ACHN (cell line): ENCODE measurements at regions not wholly inside any gene's neighbourhood (a gene's known extent, or its start where the extent isn't known, plus 50 kb on each side); places are given as distances from the start of the nearest gene placed in this dataset.
"Not testable (repeated sequence)": the region's sequence is repeated elsewhere in the genome, so short reads cannot be mapped to it uniquely, and the experiment has no call there.

ENCODE experiments used
- DNase-seq: peaks from one replicate; pipeline ENCODE4 v3.0.0-alpha.2; 2015
- in situ Hi-C: cut with HindIII; loops from 2 replicates; pipeline ENCODE4 v1.10.0; 2017; ENCODE audit warnings: low sequenced_read_pairs, low pct_ligation_motif_present, low pct_unique_long_range_greater_than_20kb

DNA sequence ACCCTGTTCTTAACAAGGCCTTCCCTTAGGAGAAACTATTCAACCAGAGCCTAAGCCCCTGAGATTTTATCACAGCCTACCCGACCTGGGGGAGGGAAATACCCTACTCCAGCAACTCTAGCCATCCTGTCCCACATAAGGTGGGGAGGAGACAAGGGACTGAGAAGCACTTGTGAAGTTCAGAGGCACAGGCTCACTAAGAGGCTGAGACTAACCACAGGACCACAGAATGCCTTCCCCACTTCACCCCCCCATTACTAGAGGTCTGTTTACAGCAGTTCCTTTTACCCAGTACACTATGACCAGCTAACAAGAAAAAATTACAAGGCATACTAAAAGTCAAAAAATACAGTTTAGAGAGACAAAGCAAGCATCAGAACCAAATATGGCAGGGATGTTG lies 86.8 kb downstream of the TEX35 start:
- DNase-seq = no peak
- in situ Hi-C loops = no loop called here

DNA sequence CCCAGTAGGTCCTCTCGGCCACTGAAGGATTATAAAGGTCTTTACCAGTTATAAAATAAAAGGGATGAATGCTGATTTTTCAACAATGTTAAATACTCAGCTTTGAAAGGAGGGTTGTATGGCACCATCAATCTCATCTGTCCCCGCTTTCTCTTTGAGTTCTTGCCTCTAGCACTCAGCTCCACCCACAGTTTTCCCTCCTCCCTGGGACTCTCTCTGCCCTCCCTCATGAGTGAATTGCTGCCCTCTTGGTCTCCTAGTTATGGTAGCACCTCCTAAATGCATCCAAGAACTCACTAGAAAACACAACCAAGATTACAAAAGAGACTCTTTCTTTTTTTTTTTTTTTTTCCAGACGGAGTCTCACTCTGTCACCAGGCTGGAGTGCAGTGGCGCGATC lies 91.0 kb downstream of the TEX35 start:
- in situ Hi-C loops = no loop called here
- no peak for DNase-seq

DNA sequence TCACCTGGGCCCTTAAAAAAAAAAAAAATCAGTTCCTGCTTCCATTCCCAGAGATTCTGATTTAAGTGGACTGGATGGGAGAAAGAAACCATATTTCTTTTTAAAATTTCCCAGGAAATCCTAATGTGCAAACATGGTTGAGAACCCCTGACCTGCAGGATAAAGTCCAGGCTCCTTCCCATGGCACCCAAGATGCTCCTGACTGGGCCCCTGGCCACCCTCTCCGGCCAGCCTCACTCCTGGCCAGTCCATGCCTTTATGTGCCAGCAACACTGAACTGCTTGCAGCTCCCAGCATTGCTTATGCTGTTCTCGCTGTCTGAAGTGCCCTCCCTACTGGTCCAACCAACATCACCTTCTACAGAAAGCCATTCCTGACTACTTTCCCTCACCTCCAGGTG lies 93.9 kb downstream of the TEX35 start:
- in situ Hi-C loops = no loop called here

DNA sequence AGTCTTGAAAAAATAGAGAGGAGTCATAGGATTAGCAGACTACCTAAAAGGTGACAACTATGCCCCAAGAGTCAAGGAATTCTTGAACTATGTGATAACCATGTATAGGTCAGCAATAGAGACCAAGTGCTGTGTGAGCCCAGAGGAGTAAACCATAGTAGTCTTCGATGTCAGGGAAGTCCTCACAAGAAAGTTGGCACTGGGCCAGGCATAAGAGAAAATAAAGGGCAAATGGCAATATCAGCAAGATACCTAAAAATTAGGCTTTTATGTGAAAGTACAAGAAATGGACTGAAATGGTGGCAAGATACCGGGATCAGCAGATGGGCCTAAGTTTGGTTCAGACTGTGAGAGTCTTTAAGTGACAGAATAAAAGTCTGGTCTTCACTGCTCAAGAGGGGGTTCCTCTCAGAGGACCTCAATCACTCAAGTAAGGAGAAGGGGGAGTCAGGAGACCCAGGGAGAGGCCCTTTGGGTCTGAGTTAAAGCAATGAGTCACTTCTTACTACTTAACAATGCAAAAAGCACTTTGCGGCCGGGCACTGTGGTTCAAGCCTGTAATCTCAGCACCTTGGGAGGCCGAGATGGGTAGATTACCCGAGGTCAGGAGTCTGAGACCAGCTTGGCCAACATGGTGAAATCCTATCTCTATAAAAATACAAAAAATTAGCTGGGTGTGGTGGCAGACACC lies 95.0 kb downstream of the TEX35 start:
- DNase-seq = no peak
- in situ Hi-C loops = no loop called here

More for the DNA sequence above, 93.9 kb downstream of the TEX35 start:
- DNase-seq = no peak

DNA sequence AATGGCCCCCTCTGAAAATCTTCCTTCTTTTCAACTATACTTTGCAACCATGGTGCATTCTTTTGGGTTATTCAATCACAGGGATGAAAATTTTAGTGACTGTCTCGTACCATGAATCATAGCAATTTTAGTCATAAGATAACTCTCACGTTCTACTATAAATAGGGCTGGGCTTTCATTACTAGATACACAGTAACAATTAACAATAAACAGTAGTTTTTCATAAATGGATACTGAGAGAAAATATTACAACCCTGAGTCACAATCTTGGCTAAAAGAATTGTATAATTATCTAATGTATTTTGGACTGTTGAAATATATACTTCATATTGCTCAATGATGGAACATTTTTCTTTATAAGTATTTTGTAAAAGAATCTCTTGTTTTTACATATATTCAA lies 96.1 kb downstream of the TEX35 start:
- in situ Hi-C loops = no loop called here
- DNase-seq = no peak

DNA sequence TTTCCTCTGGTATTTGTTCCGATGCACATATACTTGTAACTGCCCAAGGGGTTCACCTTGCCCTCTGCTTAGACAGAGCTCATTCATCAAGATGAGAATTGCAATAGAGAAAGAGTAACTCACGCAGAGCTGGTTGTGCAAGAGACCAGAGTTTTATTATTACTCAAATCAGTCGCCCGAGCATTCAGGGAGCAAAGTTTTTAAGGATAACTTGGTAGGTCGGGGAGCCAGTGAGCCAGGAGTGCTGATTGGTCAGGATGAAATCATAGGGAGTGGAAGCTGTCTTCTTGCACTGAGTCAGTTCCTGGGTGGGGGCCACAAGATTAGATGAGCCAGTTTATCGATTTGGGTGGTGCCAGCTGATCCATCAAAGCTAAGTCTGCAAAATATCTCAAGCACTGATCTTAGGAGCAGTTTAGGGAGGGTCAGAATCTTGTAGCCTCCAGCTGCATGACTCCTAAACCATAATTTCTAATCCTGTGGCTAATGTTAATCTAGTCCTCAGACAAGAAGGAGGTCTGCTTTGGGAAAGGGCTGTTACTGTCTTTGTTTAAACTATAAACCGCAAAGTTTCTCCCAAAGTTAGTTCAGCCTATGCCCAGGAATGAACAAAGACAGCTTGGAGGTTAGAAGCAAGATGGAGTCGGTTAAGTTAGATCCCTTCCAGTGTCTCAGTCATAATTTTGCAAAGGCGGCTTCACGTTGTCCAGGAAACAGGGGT lies 97.9 kb downstream of the TEX35 start:
- DNase-seq, in situ Hi-C loops: not testable (repeated sequence)

DNA sequence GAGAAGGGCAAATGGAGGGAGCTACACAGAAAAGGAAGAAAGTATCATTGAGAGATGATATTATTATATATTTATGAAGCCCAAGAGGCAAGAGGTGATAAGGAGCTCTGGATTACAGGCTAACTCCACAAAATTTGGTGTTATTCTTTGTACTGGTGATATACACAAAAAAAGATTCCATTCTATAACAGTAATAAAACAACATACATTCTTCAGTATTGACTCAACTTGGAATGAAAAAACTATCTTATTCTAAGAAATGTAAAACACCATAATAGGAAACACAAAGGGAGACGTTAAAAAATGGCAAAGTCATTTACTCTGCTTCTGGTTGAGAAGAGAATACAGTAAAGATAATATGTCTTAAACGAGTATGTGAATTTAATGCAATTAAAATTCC lies 99.4 kb downstream of the TEX35 start:
- in situ Hi-C loops = no loop called here
- DNase-seq = no peak

DNA sequence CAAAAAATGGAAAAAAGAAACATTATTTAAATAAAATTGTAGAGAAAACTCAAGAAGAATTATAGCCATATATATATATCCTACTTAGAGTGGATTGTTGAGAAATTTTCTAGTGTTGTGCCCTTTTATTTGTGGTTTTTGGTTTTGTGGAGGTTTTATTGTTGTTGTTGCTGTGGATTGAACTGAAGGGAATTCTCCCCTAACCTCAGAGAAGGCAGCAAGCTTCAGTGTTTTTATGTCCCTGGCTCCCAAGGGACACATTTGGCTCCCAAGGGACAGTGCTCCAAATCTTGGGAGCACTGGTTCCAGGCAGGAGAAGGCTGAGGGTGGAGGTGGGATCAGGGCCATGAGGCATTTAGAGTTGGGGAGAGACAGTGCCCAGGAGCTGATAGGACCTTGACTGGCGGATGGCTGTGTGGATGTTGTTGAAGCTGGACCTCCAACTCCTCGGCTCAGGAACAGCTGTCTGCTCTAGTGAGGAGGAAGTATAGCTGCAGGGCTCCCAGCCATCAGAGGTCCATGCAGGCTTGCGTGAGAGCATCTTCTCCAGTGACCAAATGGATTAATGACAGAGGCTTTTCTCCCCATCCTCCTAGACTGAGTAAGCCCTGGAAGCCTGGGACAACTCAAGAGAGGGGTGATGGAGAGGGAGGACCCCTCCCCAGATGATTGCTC lies 100.5 kb downstream of the TEX35 start:
- DNase-seq = no peak
- in situ Hi-C loops = no loop called here

DNA sequence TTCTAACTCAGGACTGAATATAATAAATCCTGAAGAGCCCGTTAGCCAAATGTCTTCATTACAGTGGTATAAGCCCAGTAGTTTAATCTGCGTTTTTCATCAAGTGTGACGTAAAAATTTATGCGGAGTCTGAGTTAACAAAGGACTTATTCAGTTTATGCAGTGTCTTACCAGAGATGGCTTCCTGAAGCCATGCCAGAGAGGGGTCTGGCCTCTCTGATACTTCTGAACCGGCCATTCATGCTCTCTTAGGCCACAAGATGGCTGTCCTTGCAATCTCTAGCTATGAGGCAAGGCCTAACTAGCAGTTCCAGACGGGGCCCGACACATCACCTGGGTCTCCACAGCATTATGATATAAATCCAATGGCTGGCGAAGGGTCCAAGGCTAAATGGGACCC lies 101.4 kb downstream of the TEX35 start:
- in situ Hi-C loops = no loop called here
- DNase-seq = no peak

DNA sequence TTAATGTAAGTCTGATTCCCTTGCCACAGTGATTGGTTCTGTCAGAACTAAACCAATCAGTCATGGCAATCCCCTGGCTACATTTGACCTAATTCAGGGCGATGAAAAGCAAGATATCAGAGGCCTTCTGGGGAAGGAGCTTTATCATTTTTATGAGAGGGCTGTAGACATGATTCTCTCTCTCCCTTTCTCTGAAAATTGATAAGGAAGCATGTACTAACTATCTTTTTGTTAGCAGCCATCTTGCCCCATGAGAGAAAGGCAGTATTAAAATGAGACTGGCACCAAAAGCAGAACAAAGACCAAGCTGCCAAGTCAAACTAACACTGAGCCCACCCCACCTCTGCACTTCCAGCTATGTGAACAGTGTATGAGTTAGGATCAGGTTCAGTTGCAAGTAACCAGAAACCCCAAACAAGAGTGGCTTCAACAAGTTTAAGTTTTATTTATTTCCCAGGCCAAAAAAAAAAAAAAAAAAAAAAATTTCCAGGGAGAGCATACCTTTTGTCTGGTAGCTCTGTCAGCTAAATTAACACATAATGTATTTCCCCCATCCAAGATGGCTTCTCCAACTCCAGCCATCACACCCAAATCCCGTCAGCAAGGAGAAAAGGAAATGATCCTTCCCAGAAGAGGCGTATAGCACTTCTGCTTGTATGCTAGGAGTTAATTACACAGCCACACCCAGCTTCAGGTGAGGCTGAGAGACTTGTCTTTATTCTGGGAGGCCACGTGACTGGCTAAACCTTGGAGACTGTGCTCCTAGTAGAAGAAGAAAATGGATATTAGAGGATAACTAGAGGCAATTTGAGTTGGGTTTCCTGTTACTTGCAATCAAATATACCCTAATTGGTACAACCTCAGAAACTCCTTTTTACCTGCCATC lies 105.8 kb upstream of the RALGPS2 start:
- DNase-seq = no peak
- in situ Hi-C loops = no loop called here

DNA sequence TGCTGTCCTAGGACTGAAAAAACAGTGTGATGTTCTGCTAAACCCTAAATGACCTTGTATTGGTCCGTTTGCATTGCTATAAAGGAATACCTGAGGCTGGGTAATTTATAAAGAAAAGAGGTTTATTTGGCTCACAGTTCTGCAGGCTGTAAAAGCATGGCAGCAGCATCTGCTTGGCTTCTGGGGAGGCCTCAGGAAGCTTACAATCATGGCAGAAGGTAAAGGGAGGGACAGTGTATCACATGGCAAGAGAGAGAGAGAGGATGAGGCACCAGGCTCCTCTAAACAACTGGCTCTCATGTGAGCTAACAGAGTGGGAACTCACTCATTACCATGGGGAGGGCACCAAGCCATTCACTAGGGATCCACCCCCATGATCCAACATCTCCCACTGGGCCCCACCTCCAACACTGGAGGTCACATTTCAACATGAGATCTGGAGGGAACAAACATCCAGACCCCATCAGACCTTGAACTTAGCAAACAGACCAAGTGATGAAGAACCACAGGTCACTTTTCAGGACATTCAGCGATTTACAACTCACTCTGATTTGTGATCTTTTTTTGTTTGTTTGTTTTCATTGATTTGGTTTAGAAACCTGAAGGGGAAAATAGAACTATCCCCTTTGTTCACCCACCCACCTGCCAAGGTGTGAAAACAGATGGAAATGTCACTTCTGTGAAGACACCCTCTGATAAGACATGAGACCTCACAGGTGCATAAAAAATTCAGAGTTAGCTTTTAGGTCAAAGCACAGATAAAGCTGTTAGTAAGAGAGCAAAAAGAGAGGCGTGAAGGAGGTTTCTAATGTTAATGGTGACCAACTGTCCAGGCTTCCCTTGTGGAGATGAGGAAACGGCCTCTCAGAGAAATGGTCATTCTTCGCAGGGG lies 104.2 kb upstream of the RALGPS2 start:
- no peak for DNase-seq
- in situ Hi-C loops = no loop called here

DNA sequence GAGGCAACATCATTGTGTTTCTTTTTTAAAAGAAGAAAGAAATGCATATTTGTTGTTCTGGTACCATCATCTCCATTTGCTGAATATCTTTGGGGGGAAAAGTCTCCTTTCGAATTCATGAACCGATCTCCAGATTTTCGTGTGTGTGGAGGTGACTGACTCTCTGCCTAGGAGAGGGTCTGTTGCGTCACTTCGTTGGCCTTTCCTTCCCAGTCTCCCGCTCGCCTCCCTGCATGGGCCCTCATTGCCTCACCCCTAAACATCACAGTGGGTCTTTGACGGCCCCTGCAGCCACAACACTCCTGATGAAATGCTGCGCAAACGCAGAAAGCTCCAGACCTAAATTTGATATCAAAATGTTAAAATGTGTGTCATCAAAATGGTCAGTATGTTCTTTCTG lies 103.2 kb upstream of the RALGPS2 start:
- in situ Hi-C loops = no loop called here
- DNase-seq = no peak

DNA sequence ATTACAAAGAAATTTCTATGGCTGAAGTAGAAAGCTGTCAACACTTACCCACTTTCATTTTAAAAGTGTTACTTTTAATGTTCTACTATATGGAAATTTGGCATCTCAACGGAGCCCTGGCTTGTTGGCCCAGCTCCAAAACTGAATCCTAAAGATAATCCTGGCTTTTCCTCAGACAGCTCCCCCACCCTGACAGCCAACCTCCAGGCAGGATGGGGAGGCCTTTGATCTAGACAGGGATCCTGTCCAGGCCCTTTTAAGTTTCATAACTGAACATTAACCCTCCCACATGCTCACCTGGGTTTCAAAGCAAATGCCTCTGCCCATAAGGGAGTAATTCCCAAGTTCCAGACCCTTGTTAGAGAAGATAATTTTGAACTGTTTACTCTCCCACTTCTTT lies 99.3 kb upstream of the RALGPS2 start:
- in situ Hi-C loops = no loop called here
- no peak for DNase-seq

DNA sequence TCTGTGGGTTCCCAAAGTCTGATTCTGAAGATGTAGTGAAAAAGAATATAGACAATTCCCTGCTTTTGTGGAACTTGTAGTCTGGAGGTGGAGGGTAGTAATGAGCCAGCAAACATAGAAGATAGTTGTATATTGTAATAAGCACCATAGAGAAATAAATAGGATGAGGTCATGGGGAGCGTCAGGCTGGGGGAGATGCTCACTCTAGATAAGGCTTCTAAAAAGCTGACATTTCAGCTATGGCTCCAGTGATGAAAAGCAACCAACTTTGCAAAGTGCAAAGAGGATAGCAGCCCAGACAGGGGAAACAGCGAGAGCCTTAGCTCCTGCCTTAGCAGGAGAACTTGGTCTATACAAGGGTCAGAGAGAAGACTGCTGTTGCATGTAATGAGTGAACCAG lies 98.0 kb upstream of the RALGPS2 start:
- in situ Hi-C loops = no loop called here
- DNase-seq = no peak

DNA sequence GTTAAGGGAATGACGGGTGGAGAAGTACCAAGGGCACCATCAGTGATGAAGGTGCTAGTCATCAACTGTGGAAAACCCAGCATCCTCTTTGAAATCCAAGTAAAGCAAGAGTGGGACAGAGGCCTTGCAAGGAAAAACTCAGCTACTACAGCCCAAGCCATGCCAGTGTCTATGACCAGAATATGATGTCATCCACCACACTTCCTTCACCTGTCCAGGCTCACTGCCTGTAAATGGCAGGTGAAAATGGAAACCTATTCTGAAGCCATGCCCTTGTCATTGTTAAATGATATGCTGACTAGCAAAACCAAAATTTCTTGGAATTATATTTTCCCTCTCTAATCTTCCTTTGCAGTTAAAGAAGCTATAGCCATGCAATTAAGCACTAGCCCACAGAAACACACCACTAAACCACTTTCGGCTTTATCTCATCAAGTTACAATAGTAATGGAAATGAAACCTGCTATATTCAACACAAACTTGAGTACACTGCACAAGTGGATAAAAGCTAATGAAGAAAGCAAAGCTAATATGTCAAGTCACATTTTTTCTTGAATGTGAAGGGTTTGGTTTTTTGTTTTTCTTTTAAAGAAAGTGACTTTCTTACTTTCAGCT lies 96.3 kb upstream of the RALGPS2 start:
- in situ Hi-C loops = no loop called here
- no peak for DNase-seq

DNA sequence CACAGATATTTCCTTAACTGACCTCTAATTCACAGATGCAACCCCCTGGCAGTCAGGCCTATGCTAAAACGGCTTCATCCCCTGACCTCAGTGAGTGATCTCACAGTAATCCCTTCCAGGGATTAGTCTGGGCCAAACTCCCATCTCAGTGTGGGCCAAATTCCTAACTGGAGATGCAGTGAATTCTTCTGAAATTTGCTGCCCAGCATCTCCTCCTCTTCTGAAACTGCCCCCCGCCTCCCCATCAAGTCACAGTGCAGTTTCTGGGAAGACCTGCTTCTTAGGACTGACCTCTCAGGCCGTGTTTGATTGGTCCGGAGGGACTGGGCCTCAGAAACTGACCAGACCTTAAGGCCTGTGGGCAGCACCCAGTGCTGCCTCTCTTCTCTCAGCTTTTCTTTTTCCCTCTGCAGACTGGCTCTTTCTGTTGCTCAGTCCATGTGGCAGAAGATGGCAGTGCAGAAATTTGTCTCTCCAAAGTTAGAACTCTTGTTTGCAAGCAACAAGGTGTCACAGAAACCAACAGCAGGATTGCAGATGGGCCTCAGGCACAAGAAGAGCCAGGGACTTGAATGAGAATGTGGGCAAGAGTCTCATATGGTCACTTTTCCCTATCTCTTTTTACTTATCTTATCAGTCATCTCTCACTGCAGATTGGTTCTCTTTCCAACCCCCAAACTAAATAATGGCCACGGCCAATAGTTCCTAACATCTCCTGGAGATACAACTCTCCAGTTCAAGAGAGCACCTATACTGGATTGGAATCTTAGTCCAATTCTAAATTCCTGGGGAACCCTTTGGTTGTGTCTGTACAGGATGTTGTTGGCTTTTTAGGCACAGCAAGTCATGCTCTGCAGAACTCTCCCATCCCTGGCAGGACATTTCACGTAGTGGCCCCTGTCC lies 95.5 kb upstream of the RALGPS2 start:
- in situ Hi-C loops = no loop called here
- no peak for DNase-seq

DNA sequence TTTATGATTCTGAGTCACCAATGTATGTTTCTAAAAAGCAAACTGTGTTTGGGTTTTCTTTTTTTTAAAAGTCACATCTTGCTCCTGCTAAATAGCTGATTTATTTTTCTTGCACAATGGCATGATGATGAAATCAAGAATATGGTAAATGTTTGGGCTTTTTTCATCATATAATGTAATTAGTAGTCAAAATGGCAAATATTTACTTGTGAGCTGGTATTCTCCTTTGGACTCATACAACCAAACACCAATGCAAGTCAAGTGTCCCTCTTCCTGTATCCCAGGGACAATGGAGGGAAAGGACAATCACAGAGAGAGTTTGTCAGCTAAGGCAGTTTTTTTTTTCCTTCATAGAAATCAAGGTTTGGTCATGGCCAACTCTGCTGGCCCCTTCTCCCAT lies 94.6 kb upstream of the RALGPS2 start:
- in situ Hi-C loops = no loop called here
- no peak for DNase-seq
